Mesodermal cell (in vitro differentiated cells): ENCODE measurements at regions not wholly inside any gene's neighbourhood (a gene's known extent, or its start where the extent isn't known, plus 50 kb on each side); places are given as distances from the start of the nearest gene placed in this dataset.

Experiments
- H3K27ac ChIP-seq: 2 replicates; pipeline ENCODE4 v1.7.0; 2013; ENCODE audit warnings: mild to moderate bottlenecking, low read depth, low read length, moderate library complexity; ENCODE audit not compliant: severe bottlenecking
- H3K36me3 ChIP-seq: 2 replicates; pipeline ENCODE4 v1.7.1; 2013; ENCODE audit warnings: mild to moderate bottlenecking, low read length, moderate library complexity; ENCODE audit not compliant: control insufficient read depth, insufficient read depth
- H3K4me1 ChIP-seq: one replicate; pipeline ENCODE4 v1.7.1; 2013; ENCODE audit warnings: mild to moderate bottlenecking, low read length; ENCODE audit not compliant: insufficient read depth, control insufficient read depth, poor library complexity, severe bottlenecking
- H3K4me3 ChIP-seq: 2 replicates; pipeline ENCODE4 v1.7.0; 2013; ENCODE audit warnings: low read length, control low read depth, mild to moderate bottlenecking; ENCODE audit not compliant: insufficient read depth, poor library complexity, severe bottlenecking; ENCODE audit errors: extremely low read depth
- H3K9me3 ChIP-seq: 2 replicates; pipeline ENCODE4 v1.7.1; 2013; ENCODE audit warnings: mild to moderate bottlenecking, low read length, moderate library complexity; ENCODE audit not compliant: control insufficient read depth
- WGBS, 2 experiments: methylation state at CpG; one replicate each; pipeline ENCODE4 v1.1.5; 2013; ENCODE audit warnings: missing lambda C conversion rate in 2 of 2; ENCODE audit not compliant: insufficient coverage in 2 of 2; 5-methylcytosine and 5-hydroxymethylcytosine counted together

- no peak overlapping the region for H3K27ac ChIP-seq
- peaks cover 18% of the 10 kb centered on the region for H3K9me3 ChIP-seq
- 88 to 91% methylated on average over 4 of the region's 7 CpGs for WGBS, 2 experiments
Observed at GRCh38 chr13:48595431-48596429, 58.0 kb upstream of the CYSLTR2 start.

GRCh38 chr13:48600374-48601364 lies 53.1 kb upstream of the CYSLTR2 start:
- Histone ChIP-seq H3K9me3 (peaks cover 15% of the 10 kb centered on the region), H3K4me1 (peaks cover 17% of the 10 kb centered on the region), H3K27ac (peak overlapping the region; percentile 75), H3K4me3 (no peak overlapping the region), H3K36me3 (no peaks in the 10 kb centered on the region)
- 58 to 70% methylated on average over 5 of the region's 5 CpGs for WGBS, 2 experiments

More at GRCh38 chr13:48595431-48596429, 58.0 kb upstream of the CYSLTR2 start:
- Histone ChIP-seq H3K36me3 (no peaks in the 10 kb centered on the region), H3K4me3 (no peak overlapping the region), H3K4me1 (peaks cover 5% of the 10 kb centered on the region)

GRCh38 chr13:48602296-48603016 lies 51.3 kb upstream of the CYSLTR2 start:
- Histone ChIP-seq H3K4me1 (peaks cover 17% of the 10 kb centered on the region), H3K9me3 (peaks cover 15% of the 10 kb centered on the region), H3K4me3 (no peak overlapping the region), H3K27ac (no peak overlapping the region), H3K36me3 (no peaks in the 10 kb centered on the region)
- WGBS, 2 experiments: 85 to 95% methylated on average over 7 to 8 of the region's 8 CpGs

GRCh38 chr13:48603375-48603774 lies 50.4 kb upstream of the CYSLTR2 start:
- Histone ChIP-seq H3K9me3 (peaks cover 14% of the 10 kb centered on the region), H3K4me1 (peaks cover 17% of the 10 kb centered on the region), H3K4me3 (no peak overlapping the region), H3K27ac (no peak overlapping the region), H3K36me3 (no peaks in the 10 kb centered on the region)
- WGBS, 2 experiments: 71 to 95% methylated on average over 1 to 2 of the region's 2 CpGs
